OCI-LY7 (cell line): ENCODE measurements at regions not wholly inside any gene's neighbourhood (a gene's known extent, or its start where the extent isn't known, plus 50 kb on each side); places are given as distances from the start of the nearest gene placed in this dataset.

ENCODE experiments used
- CTCF ChIP-seq: fragments of 200-600 bp; sonication (generic); conservative IDR thresholded peaks from 2 replicates; pipeline ENCODE4 v1.5.1; 2014; ENCODE audit warnings: mild to moderate bottlenecking, antibody characterized with exemption, low read length, moderate library complexity, mixed read lengths
- EZH2phosphoT487 ChIP-seq: fragments of 200-600 bp; sonication (generic); IDR thresholded peaks from 2 replicates; pipeline ENCODE4 v1.6.1; 2018; ENCODE audit warnings: low read depth, borderline replicate concordance, mild to moderate bottlenecking, mixed run types, antibody characterized with exemption, low read length, moderate library complexity, mixed read lengths

- TF ChIP-seq CTCF = no peak
- TF ChIP-seq EZH2phosphoT487 = no peak
Measured at GRCh38 chr6:125367036-125367782, 65.4 kb upstream of the HDDC2 start.
